Erythroblast (primary cell): ENCODE measurements at regions not wholly inside any gene's neighbourhood (a gene's known extent, or its start where the extent isn't known, plus 50 kb on each side); places are given as distances from the start of the nearest gene placed in this dataset.

Experiments
- GATA1 ChIP-seq: IDR thresholded peaks from 2 replicates; pipeline ENCODE4 v1.6.1; 2011; ENCODE audit warnings: low read depth, mild to moderate bottlenecking, control low read depth, low read length, moderate library complexity
- POLR2A ChIP-seq: IDR thresholded peaks from 2 replicates; pipeline ENCODE4 v1.6.1; 2011; ENCODE audit warnings: mild to moderate bottlenecking, low read length

GRCh38 chr18:1149709-1150108 is 245.0 kb downstream of the ADCYAP1 start:
- no peak for TF ChIP-seq POLR2A
- TF ChIP-seq GATA1, result no peak
